ENCODE measurements at regions not wholly inside any gene's neighbourhood (a gene's known extent, or its start where the extent isn't known, plus 50 kb on each side); places are given as distances from the start of the nearest gene placed in this dataset.

DNA sequence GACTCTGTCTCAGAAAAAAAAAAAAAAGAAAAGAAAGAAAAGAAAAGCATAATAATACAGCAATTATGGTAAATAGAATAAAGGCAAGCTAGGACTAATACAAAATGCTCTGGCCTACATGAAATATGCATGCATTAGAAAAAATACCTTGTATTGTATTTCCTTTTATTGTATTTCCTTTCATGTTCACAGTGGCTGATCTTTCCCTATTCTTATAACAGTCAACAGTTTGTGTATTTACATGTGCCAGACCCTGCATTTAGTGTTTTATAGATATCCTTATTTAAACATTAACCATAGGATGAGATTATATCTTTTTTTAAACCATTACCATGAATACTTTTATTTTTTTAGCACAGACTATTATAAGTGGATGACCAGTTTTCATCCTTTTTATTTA, 56.3 kb upstream of the ARL15 start:
- TF ChIP-seq, protein P1, sequence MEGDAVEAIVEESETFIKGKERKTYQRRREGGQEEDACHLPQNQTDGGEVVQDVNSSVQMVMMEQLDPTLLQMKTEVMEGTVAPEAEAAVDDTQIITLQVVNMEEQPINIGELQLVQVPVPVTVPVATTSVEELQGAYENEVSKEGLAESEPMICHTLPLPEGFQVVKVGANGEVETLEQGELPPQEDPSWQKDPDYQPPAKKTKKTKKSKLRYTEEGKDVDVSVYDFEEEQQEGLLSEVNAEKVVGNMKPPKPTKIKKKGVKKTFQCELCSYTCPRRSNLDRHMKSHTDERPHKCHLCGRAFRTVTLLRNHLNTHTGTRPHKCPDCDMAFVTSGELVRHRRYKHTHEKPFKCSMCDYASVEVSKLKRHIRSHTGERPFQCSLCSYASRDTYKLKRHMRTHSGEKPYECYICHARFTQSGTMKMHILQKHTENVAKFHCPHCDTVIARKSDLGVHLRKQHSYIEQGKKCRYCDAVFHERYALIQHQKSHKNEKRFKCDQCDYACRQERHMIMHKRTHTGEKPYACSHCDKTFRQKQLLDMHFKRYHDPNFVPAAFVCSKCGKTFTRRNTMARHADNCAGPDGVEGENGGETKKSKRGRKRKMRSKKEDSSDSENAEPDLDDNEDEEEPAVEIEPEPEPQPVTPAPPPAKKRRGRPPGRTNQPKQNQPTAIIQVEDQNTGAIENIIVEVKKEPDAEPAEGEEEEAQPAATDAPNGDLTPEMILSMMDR (conservative IDR thresholded peaks at IDR 0.05; ENCODE audit: low read length) = no peak
- no peak for TF ChIP-seq EZH2phosphoT487 (IDR thresholded peaks at IDR 0.05; ENCODE audit: borderline replicate concordance)
